Fibroblast of skin of back (primary cell): ENCODE measurements at regions not wholly inside any gene's neighbourhood (a gene's known extent, or its start where the extent isn't known, plus 50 kb on each side); places are given as distances from the start of the nearest gene placed in this dataset.
"Not testable (repeated sequence)": the region's sequence is repeated elsewhere in the genome, so short reads cannot be mapped to it uniquely, and the experiment has no call there.

Source experiments
- DNase-seq: peaks from one replicate; pipeline ENCODE4 v3.0.0-alpha.2; 2013

DNA sequence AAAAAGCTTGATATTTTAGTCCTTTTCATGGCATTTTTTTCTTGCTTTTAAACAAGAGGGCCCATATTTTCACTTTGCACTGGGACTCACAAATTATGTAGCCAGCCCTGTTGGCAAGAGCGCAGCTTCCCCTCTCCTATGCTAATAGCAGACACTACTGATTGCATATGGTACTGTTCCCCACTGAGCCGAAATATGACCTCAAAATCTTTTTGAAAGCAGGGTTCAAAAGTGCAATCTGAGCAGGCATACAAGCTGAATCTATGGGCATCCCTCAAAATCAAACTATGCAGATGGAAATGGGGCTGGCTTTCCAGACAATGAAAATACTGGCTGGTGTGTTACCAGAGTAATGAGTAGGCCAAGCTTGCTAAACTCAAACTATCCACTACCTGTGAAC is 225.2 kb upstream of the SETMAR start:
- no peak for DNase-seq

DNA sequence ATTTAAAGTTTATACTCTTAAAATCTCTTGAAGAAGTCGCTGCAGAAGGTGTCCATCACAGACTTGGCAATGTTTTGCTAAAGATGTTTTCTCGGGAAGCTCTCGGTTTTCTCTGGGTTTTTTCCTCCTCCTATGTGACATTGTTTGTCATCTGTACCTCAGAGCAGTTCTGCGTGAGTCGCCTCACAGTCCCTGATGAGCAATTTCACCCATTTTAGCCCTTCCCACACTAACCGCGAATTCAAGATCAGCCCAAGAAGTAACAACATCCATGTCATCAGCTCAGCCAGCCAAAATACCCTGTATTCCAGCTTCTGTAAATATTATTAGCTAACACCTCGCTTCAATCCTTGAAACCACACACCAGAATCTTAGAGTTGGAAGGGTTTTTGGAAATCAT is 224.3 kb upstream of the SETMAR start:
- DNase-seq: no peak

DNA sequence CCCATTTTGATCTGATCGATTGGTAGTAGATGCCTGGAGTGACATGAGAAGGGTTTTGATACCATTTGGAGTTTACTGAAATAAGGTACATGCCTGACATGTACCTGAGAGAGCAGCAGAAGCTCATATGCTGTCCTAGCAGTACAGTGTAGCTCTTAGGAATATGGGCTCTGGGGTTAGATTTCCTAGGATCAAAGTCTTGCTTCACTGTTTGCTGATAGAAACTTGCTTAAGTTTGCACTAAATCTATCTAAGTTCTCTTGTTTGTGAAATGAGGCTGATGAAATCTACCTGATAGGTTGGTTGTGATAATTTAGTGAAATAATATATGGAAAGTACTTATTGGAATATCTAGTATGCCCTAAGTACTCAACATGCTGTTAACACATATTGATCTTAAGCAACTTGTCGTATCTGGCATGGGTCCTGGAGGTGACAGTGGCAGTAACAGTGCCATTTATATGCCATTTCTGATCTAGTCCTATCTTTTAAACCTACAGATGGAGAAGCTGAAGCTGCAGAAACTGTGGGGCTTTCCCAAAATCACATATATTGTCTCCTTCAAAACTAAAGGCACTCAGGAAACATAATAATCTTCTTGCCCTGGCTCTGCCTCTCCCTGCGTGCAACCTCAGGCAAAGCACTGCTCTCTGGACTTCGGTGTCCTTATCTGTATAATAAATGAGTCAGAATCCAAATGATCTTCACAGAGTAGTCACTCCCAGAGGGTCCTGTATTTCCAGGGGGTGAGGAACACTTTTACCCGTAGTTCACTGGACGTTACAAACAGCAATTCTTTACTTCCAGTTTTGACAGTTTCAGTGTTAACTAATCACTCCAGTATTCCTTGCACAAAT is 223.6 kb upstream of the SETMAR start:
- no peak for DNase-seq

DNA sequence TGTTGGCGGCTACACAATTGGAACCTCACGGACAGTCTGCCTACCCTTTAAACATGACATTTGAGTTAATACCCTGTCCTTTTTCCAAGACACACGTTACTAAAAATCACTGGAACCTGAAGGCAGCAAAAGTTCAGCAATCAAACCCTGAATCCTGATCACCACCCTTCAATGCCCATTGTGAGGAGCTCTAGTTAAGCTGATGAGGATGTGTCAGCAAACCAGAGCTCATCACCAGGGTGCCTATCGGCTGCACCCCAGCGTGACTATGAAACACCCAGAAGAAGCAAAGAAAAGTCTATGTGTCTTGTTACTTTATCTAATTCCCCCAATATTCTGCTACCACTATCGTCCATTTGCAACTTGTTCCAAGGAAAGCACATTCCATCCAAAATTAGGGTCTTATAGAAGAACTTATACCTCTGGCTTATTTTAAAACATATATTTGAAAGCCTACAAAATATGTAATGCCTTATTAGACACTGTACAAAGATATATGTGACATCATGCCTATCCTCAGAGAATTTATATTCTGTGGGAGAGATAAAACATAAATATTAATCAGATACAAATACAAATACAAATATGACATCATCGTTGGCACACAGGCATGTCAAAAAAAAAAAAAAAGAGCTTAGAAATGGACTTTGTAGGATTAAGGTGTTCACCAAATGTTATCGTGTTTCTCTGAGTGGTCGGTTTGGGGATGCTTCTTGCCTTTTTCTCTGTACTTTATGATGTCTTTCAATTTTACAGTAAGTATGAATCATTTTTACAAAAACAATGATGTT is 219.7 kb upstream of the SETMAR start:
- DNase-seq: no peak

DNA sequence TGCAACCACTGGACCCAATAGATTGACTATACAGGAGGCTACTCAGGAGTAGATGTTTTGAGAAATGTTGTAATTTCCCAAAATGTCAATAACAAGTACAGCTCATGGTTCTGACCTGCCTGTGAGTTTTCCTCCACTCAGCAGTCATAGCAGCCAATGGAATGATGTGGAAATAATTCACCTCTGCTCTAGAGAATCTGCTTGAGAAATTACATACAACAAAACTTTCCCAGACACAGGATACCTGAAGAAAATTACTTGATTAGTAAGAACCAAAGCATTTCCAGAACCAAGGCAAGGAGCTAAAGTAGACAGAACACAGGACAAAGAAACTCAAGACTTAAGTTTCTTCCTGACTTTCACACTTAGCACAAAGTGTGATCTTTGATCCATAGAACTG is 218.9 kb upstream of the SETMAR start:
- no peak for DNase-seq

DNA sequence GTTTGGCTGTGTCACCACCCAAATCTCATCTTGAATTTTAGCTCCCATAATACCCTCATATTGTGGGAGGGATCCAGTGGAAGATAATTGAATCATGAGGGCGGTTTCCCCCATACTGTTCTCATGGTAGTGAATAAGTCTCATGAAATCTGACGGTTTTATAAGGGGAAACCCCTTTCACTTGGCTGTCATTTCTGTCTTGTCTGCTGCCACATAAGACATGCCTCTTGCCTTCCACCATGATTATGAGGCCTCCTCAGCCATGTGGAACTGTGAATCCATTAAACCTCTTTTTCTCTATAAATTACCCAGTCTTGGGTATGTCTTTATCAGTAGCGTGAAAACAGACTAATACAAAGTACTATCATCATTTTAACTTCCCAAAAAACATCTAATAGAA is 216.5 kb upstream of the SETMAR start:
- not testable (repeated sequence) for DNase-seq

DNA sequence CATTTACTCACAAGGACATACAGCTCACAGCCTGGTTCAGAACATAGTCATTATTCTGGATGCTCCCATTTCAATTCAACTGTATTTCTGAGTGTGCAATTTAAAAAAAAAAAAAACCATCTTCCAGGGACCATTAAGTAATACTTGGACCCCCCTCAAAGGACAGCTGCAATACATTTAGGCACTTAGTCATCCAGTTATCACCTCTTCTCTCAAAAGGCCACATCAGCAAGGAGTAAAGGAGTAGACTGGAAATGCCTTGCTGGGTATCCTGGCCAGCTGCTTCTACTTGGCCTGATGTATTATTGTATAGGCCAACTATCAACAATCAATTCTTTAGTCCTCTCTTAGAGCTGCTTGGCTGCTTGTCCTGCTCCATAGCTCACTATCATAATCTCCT is 211.4 kb upstream of the SETMAR start:
- DNase-seq: no peak

DNA sequence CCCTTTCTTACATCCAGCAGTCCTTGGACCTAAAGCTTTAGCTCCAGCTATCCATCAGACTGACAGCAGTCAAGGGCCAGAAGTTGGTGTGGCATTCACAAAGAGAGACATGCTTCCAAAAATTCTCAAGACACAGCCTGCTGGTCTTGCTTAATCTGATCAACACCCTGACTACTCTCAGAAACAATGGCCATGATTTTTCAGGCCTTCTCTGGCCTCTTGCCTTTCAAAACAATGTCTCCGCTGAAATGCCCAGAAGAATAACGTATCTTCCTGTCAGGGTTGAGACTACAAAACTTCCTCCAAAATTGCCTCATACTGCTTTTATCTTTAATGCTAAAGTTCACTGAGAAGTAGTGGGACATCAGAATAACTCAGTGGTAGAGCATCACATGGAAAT is 205.4 kb upstream of the SETMAR start:
- DNase-seq: no peak

DNA sequence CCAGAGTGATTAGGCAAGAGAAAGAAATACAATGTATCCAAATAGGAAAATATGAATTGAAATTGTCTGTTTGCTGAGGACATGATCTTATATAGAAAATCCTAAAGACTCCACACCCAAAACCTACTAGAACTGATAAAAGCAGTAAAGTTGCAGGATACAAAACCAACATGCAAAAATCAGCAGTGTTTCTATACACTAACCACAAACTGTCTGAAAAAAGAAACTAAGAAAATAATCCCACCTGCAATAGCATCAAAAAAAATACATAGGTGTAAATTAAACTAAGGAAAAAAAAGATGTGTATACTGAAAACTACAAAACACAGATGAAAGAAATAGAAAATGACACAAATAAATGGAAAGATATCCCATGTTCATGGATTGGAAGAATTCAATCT is 203.6 kb upstream of the SETMAR start:
- DNase-seq: no peak

DNA sequence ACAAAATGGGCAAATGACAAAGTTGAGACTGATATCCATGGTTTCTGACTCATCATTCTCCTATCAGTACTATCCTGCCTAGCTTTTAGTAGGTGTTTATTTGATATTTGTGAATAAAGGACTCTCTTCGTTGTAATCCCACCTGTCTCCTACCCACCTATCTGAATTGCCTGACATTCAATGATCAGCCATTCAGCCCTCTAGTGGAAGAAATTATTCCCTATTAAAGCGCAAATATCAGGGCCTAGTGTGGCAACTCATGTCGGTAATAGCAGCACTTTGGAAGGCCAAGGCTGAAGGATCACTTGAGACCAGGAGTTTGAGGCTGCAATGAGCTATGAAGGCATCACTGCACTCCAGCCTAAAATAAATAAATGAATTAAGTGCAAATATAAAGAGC is 195.7 kb upstream of the SETMAR start:
- no peak for DNase-seq

DNA sequence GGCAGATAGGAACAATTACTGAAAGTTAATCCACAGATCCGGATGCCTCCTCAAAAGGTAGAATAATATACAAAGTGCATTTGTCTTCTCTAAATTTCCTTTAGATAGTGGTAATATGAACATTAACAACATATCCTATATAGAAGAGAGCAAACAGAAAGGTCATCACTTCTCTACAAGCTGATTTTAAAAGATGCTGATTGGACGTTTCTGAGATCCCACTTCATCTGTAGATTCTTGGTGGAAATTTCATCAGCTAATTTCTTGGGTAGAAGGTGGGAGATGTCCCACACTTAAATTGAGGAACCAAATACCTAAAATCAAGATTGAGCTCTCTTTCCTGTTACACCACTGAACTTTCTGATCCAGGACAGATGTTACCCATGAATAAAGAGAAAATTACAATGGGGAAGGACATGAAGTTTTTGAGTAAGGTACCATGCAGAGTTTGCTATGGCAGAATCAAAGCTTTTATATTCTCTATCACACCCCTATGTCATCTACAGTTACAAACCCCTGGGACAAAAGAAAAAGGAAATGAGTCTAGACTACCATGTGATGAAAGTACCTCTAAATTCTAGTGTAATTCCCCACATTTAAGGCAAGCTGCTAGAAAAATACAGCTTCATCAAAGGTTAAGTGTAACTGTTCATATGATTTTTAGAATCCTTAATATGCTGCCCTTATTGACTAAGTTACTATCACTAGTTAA is 189.2 kb upstream of the SETMAR start:
- DNase-seq: no peak

DNA sequence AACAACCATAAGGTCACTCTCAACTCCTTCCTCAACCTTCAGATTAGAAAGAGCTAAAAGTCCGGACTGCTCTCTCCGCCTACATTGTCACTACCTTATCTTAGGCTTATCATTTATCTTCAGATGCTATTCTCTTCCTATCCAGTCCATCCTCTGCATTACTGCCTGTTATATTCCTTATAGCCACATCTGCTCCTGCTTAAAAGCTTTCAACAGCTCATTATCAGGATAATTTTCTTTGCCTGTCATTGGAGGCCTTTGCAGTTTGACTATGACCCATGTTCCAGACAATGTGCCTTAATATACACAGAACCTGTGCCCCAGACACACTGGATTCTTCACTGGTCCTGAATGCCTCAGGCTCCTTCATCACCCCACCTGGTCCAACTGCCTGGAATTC is 184.1 kb upstream of the SETMAR start:
- no peak for DNase-seq

DNA sequence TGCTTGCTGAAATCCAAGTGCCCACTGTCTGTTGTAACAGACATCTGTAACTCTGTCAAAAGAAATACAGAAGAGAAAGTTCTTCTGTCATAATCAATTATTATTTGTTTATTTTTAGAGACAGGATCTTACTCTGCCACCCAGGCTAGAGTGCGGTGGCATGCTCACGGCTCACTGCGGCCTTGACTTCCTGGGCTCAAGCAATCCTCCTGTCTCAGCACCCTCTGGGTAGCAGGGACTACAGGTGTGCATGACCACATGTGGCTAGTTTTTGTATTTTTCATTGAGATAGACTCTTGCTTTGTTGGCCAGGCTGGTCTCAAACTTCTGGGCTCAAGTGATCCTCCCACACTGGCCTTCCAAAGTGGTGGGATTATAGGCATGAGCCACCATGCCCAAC is 177.6 kb upstream of the SETMAR start:
- no peak for DNase-seq

DNA sequence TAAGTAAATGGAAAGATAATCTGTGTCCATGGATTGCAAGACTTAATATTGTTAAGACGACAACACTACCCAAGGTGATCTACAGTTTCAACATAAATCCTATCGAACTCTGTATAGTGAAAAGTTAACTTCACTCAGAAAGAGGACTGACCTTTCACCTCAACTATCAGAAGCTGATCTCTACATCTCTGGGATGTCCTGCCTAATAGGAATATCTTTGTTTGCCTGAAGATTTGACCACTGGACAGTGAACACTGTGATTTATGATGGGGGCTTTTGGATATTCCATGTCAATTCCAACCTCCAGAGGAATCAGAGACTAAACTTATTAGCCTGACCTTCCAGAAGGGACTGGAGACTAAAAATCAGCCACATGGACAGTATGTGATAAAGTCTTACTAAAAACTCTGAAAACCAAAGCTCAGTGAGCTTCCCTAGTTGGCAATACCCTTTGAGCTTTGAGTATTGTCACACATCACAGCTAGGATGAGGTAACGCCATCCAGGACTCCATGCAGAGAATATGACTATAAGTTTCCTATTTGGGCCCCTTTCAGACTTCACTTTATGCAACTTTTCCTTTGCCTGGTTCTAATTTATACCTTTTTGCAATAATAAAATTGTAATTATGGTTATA is 164.9 kb upstream of the SETMAR start:
- DNase-seq: no peak

DNA sequence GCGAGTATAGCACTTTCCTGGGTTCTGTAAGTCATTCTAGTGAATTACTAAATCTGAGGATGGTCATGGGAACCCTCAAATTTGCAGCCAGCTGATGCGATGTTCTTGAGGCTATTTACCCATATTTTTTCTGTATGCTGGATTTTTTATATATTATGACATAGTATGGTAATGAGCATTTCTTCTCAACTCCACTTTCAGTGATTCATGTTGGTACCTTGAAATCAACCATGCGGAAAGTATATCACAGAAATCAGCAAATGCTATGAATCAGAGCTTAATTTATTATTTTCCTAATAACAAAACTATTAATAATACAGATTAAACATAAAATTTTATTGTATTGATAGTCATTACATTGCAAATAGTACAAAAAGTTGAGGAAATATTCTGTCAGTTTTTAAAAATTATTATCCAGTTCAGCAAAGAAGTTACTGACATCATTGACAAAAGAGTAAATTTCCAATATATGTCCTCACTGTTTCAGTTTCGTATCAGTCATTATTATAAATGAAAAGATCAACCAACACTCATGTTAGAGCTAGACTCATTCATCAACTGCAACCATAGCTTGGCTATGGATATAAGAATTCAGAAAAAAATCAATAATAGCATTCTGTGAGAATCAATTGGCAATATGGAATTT is 164.3 kb upstream of the SETMAR start:
- no peak for DNase-seq

DNA sequence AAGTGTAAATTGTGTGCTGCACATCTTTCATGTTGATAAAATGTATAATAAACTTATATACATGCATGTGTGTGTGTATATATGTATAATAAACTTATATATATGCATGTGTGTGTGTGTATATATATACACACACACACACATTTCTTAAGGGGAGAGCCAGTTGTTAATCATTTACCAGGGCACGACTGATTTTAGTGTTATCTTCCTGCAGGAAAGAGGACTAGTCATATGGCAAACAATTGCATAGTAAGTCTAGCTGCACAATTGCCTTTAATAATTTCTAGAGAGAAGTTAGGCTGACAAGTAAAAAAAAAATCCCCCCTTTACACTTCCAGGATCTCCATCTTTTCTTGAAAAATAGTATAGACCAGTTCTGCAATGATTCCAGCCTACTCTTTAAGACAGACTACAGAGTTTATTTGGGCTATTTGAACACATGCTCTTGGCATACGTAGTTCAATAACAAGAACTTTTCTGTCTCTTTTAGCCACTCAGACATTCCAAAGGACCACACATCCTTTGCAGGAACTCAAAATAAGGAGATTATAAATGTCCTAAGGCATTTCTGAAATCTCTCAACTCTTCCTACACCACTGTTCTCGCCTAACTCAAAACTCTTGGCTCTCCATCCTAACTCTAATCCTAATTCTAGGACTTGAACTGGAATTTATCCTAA is 163.6 kb upstream of the SETMAR start:
- no peak for DNase-seq

DNA sequence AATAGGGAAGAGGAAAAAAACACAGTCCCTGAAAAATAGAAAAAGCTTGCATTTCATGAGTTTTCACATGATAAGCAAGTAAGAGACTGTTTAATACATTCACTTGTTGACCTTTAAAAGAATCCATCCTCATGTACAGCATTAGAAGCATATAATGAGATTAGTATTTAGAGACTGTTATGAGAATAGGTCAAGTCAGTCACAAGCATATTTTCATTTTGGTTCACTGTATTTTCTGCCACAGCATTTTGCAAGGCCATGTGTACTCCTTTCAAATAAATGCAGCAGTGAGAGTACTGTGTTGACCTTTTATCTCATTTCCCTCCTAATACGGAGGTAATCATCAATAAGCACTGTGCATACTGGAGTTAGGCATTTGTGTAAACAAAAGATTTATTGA is 162.2 kb upstream of the SETMAR start:
- no peak for DNase-seq

DNA sequence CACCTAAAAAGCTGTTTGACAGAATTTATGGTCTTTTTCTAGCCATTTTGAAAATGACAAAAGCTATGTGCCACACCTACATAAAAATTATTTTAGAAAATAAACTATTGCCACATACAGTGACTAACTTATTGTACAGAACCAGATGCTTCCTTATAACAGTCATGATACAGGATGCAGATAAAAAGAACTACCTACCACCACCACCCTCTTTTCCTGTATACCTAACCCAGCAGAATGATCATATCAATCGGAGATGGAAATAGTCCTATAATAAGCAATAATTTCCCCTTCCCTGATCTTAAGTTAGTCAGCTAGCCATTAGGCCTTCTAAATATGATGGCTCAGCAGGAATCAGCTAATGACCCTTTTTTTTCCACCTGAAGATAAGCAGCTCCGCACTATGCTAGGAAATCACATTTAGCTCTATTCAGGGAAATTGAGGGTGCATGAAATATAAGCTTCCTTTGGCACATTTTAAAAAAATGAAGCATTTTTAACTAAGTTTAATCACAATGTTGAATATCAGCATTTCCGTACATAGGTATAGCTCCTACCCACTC is 155.5 kb upstream of the SETMAR start:
- no peak for DNase-seq

DNA sequence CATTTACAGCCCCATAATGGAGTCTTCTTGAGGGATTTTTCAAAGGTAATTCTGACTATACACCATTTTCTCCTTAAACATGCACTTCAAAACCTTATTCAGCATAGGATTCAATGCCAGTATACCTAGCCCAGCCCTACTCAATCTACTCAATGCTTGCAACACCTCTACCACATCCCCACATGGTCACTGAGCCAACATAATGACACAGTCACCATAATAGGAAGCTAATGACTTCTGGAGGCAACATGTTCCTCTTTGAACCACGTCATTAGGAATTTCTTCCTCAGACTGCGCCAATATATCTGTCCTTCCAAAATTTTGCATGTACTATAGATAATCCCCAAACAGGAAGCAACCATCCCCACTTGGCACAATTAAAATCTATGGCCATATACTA is 153.9 kb upstream of the SETMAR start:
- DNase-seq: no peak

DNA sequence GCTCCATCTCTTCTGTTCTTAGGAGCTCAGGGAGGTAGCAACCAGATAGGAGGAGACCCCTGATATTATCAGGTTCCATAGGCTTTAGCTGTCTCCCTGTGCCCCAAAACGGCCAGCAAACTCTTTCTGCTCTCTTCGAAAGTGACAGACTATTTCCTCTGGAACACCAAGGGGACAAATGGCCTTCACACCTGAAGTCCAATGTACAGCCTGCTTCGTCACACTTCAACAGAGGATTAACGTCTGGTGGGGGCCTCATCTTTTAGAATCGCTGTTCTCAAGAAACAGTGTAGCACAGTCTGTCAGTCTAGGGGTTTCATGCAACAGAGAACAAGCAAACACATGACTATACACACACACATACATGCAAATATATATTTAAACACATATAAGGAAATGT is 152.4 kb upstream of the SETMAR start:
- no peak for DNase-seq

DNA sequence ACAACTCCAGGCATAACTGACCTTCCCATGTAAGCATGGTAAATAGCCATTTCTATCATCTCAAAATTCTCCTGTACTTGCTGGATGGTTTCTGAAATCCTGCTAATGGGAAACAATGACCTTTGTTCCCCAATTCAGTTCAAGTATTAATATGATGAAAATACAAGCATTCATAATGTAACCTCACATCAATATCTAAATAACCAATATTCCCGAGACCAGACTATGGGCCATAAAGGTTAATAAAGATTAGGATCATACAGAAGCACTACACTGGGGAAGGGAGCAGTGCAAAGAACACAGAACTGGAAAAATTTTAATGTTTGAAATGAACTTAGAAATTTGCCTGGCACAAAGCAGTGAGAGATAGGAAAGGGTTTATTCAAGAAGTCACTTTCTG is 151.3 kb upstream of the SETMAR start:
- no peak for DNase-seq

DNA sequence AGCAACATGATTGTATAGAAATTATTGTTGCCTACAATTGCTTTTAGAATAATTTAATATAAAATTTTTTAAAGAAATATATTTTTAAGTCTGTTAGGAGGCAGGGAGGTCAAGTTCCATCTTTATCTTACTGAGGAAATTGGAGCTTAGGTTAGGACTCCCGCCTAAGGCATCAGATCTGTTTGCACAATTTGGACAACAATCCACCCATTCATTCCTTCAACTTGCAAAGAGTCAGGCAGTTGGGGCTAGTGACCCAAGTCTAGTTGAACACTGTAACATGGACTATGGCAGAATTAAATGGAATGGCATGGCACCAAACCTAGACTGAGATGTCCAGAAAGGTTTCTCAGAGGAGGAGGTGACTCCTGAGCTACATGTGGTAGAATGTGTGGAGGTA is 149.4 kb upstream of the SETMAR start:
- DNase-seq: no peak
